GM21723 (cell line): ENCODE measurements at regions not wholly inside any gene's neighbourhood (a gene's known extent, or its start where the extent isn't known, plus 50 kb on each side); places are given as distances from the start of the nearest gene placed in this dataset.

Source experiments
- ATAC-seq: cut with Tn5 transposase; IDR thresholded peaks from one replicate; pipeline ENCODE4 v1.9.1; 2021; ENCODE audit warnings: mild to moderate bottlenecking, moderate library complexity; ENCODE audit not compliant: unreplicated experiment

GRCh38 chr18:60552948-60553347 is 180.4 kb upstream of the MC4R start:
- no peak for ATAC-seq

GRCh38 chr18:60554967-60555366 is 182.4 kb upstream of the MC4R start:
- no peak for ATAC-seq

- ATAC-seq, result no peak
These were observed 183.1 kb upstream of the MC4R start for GRCh38 chr18:60555625-60556024.

GRCh38 chr18:60556326-60556725 is 183.8 kb upstream of the MC4R start:
- no peak for ATAC-seq

GRCh38 chr18:60560071-60560470 is 187.5 kb upstream of the MC4R start:
- ATAC-seq, result no peak

- no peak for ATAC-seq
These were observed 190.5 kb upstream of the MC4R start for GRCh38 chr18:60563082-60563481.

GRCh38 chr18:60568220-60568619 is 195.6 kb upstream of the MC4R start:
- no peak for ATAC-seq

- ATAC-seq, result no peak
These were observed 197.6 kb upstream of the MC4R start for GRCh38 chr18:60570172-60570571.

GRCh38 chr18:60577457-60577856 is 204.9 kb upstream of the MC4R start:
- ATAC-seq, result no peak

- no peak for ATAC-seq
These were observed 213.1 kb upstream of the MC4R start for GRCh38 chr18:60585670-60586069.

- ATAC-seq, result no peak
These were observed 220.7 kb upstream of the MC4R start for GRCh38 chr18:60593249-60593648.

- ATAC-seq, result no peak
These were observed 224.4 kb upstream of the MC4R start for GRCh38 chr18:60596928-60597327.

- ATAC-seq, result peak; percentile 72
These were observed 226.7 kb upstream of the MC4R start for GRCh38 chr18:60599267-60599666.

- no peak for ATAC-seq
These were observed 227.4 kb upstream of the MC4R start for GRCh38 chr18:60599995-60600394.

- no peak for ATAC-seq
These were observed 228.7 kb upstream of the MC4R start for GRCh38 chr18:60601249-60601648.

- ATAC-seq, result no peak
These were observed 250.8 kb upstream of the MC4R start for GRCh38 chr18:60623331-60623730.

- ATAC-seq, result no peak
These were observed 251.6 kb upstream of the MC4R start for GRCh38 chr18:60624207-60624606.

- no peak for ATAC-seq
These were observed 267.3 kb upstream of the MC4R start for GRCh38 chr18:60639836-60640235.

- no peak for ATAC-seq
These were observed 270.4 kb upstream of the MC4R start for GRCh38 chr18:60643009-60643408.

GRCh38 chr18:60646725-60647124 is 274.1 kb upstream of the MC4R start:
- ATAC-seq, result no peak

GRCh38 chr18:60649107-60649506 is 276.5 kb upstream of the MC4R start:
- peak; percentile 97 for ATAC-seq

GRCh38 chr18:60649842-60650536 is 277.4 kb upstream of the MC4R start:
- no peak for ATAC-seq

- ATAC-seq, result no peak
These were observed 281.7 kb upstream of the MC4R start for GRCh38 chr18:60654298-60654697.
